K562 (cell line): ENCODE measurements at regions not wholly inside any gene's neighbourhood (a gene's known extent, or its start where the extent isn't known, plus 50 kb on each side); places are given as distances from the start of the nearest gene placed in this dataset.

ENCODE experiments used
- ATAC-seq: fragments of 200-7000 bp; cut with Tn5 transposase; 3 replicates; pipeline ENCODE4 v1.9.1; 2020; ENCODE audit warnings: moderate library complexity
- BruUV-seq: library from RNA; stranded (reverse); fragments of 400-500 nt; replicated peaks from 2 replicates; lab custom pipeline; 2021; lab: Mats Ljungman, UMichigan
- CTCF ChIA-PET: fragments of 300-600 bp; formaldehyde crosslinking; extraction: SDS; loops from one replicate; lab custom pipeline; 2021; ENCODE audit warnings: low intra/inter-chr PET ratio; lab: Yijun Ruan, JAX
- POLR2A ChIA-PET: fragments of 300-600, 350-650 bp; sonication (Branson Sonifier 250); formaldehyde crosslinking; extraction: SDS; loops from one replicate; lab custom pipeline; 2021; ENCODE audit warnings: antibody characterized with exemption, inconsistent platforms; lab: Yijun Ruan, JAX
- DNase-seq, 4 experiments: peaks; one replicate each; pipeline versions ENCODE4 v3.0.0 to v3.0.0-alpha.2; 2011 to 2018; ENCODE audit warnings: low spot score in 3 of 4, mixed read lengths in 3 of 4; ENCODE audit errors: extremely low read depth in 1 of 4
- FAIRE-seq: peaks from 2 replicates; lab custom pipeline; 2011; peaks lifted over from hg19 to GRCh38; lab: Jason Lieb, UNC
- H2AFZ ChIP-seq: 2 replicates; pipeline ENCODE4 v1.6.0; 2011; ENCODE audit warnings: low read depth, low read length, control low read depth, inconsistent platforms
- H3K27ac ChIP-seq: fragments of 200-600 bp; 3 replicates; pipeline ENCODE4 v1.8.0; 2011; ENCODE audit warnings: low read depth, mild to moderate bottlenecking, control low read depth, inconsistent platforms, low read length, moderate library complexity, mixed read lengths; ENCODE audit errors: extremely low read depth
- H3K27me3 ChIP-seq, 2 experiments: fragments of 300-600 bp in 1 of 2; 2 replicates in 1 of 2; 3 replicates in 1 of 2; pipeline versions ENCODE4 v1.6.0 to v1.8.0; 2011; ENCODE audit warnings: inconsistent platforms in 2 of 2, low read length in 2 of 2, mild to moderate bottlenecking in 1 of 2, mixed read lengths in 1 of 2, moderate library complexity in 1 of 2; ENCODE audit not compliant: control insufficient read depth in 2 of 2, insufficient read depth in 2 of 2
- H3K36me3 ChIP-seq: fragments of 300-600 bp; 3 replicates; pipeline ENCODE4 v1.8.0; 2011; ENCODE audit warnings: mild to moderate bottlenecking, low read length, inconsistent platforms; ENCODE audit not compliant: control insufficient read depth, insufficient read depth
- H3K4me1 ChIP-seq, 2 experiments: fragments of 200-600 bp in 1 of 2; replicated peaks in 1 of 2; 2 replicates in 1 of 2; 3 replicates in 1 of 2; pipeline versions ENCODE4 v1.5.1 to v1.8.0; 2011; ENCODE audit warnings: inconsistent platforms in 2 of 2, low read length in 2 of 2, mild to moderate bottlenecking in 1 of 2, mixed read lengths in 1 of 2, moderate library complexity in 1 of 2; ENCODE audit not compliant: control insufficient read depth in 2 of 2, insufficient read depth in 2 of 2
- H3K4me2 ChIP-seq: 2 replicates; pipeline ENCODE4 v1.6.1; 2011; ENCODE audit warnings: low read length, control low read depth, inconsistent platforms, mixed read lengths; ENCODE audit not compliant: insufficient read depth
- H3K4me3 ChIP-seq: fragments of 200-600 bp; sonication (generic), shearing (Covaris generic); 2 replicates; pipeline ENCODE4 v1.5.1; 2016; ENCODE audit warnings: control low read depth, inconsistent platforms
- H3K79me2 ChIP-seq: fragments of 200-600 bp; 3 replicates; pipeline ENCODE4 v1.8.0; 2011; ENCODE audit warnings: low read length, inconsistent platforms; ENCODE audit not compliant: control insufficient read depth, insufficient read depth
- H3K9ac ChIP-seq, 2 experiments: 2 replicates each; pipeline versions ENCODE4 v1.6.0 to v1.6.1; 2011; ENCODE audit warnings: low read depth in 2 of 2, low read length in 2 of 2, control low read depth in 1 of 2, inconsistent platforms in 1 of 2, mild to moderate bottlenecking in 1 of 2, mixed read lengths in 1 of 2; ENCODE audit not compliant: insufficient read depth in 1 of 2
- H3K9me1 ChIP-seq: one replicate; pipeline ENCODE4 v1.6.0; 2011; ENCODE audit warnings: inconsistent platforms, mild to moderate bottlenecking, low read length, moderate library complexity; ENCODE audit not compliant: control insufficient read depth, insufficient read depth
- H3K9me3 ChIP-seq: replicated peaks from 2 replicates; pipeline ENCODE4 v1.5.1; 2011; ENCODE audit warnings: low read depth, low read length, inconsistent platforms; ENCODE audit not compliant: control insufficient read depth, insufficient read depth
- H4K20me1 ChIP-seq: replicated peaks from 2 replicates; pipeline ENCODE4 v1.6.1; 2011; ENCODE audit warnings: low read length, inconsistent platforms, mixed read lengths; ENCODE audit not compliant: control insufficient read depth, insufficient read depth
- NUFIP1 ChIP-seq: fragments of 450-650 bp; IDR thresholded peaks from 2 replicates; pipeline ENCODE4 v1.6.1; 2018; ENCODE audit not compliant: partially characterized antibody
- PHTF2 ChIP-seq: fragments of 250-450 bp; sonication (Bioruptor Pico); IDR thresholded peaks from 2 replicates; pipeline ENCODE4 v1.5.0; 2021; ENCODE audit warnings: mild to moderate bottlenecking
- POLR2AphosphoS2 ChIP-seq: IDR thresholded peaks from 2 replicates; pipeline ENCODE4 v1.6.1; 2012; ENCODE audit warnings: low read length, improper control_type of control experiment
- POU5F1 ChIP-seq: fragments of 150-350 bp; IDR thresholded peaks from 2 replicates; pipeline ENCODE4 v1.6.1; 2014; ENCODE audit warnings: borderline replicate concordance, low read length, low read depth, mild to moderate bottlenecking; ENCODE audit not compliant: partially characterized antibody
- RB1 ChIP-seq: fragments of 450-650 bp; IDR thresholded peaks from 2 replicates; pipeline ENCODE4 v1.6.1; 2017; ENCODE audit warnings: low read depth, mild to moderate bottlenecking
- RBM15 ChIP-seq: fragments of 200-400 bp; formaldehyde crosslinking; IDR thresholded peaks from 2 replicates; pipeline ENCODE4 v1.6.1; 2018; ENCODE audit warnings: mild to moderate bottlenecking, low read length, moderate library complexity; ENCODE audit not compliant: insufficient read depth
- U2AF2 ChIP-seq: fragments of 200-400 bp; formaldehyde crosslinking; optimal IDR thresholded peaks from 2 replicates; pipeline ENCODE3; 2017; ENCODE audit warnings: low read depth, mild to moderate bottlenecking, low read length
- XRCC4 ChIP-seq: IDR thresholded peaks from one replicate; pipeline ENCODE4 v1.6.1; 2011; ENCODE audit not compliant: insufficient read depth, insufficient read length; ENCODE audit errors: extremely low read depth
- ZBED1 ChIP-seq: IDR thresholded peaks from 2 replicates; pipeline ENCODE4 v1.6.1; 2014
- ZNF121 ChIP-seq: sonication (generic); formaldehyde crosslinking; conservative IDR thresholded peaks from 2 replicates; pipeline ENCODE4 v1.8.0; 2022; ENCODE audit warnings: missing genetic modification reagents
- ZNF124 ChIP-seq: sonication (generic); formaldehyde crosslinking; IDR thresholded peaks from 2 replicates; pipeline ENCODE4 v1.8.1; 2022; ENCODE audit warnings: missing genetic modification reagents
- ZNF444 ChIP-seq: fragments of 250-450 bp; sonication (Bioruptor Pico); IDR thresholded peaks from 2 replicates; pipeline ENCODE4 v1.4.0; 2020; ENCODE audit warnings: mild to moderate bottlenecking, moderate library complexity
- WGBS: fragments of 100-300 bp; shearing (Covaris generic); methylation state at CpG from one replicate; pipeline ENCODE4 v1.1.6; 2016; ENCODE audit warnings: low coverage, mixed read lengths; ENCODE audit not compliant: insufficient coverage; ENCODE audit errors: missing lambda C conversion rate; 5-methylcytosine and 5-hydroxymethylcytosine counted together
- in situ Hi-C: fragments of 300-500 bp; cut with MboI; formaldehyde crosslinking; loops from 4 replicates; pipeline ENCODE4 v1.15.0; 2018; ENCODE audit warnings: inconsistent platforms, mixed read lengths
- intact Hi-C: fragments of 100-400 bp; cut with micrococcal nuclease; formaldehyde crosslinking; loops from 2 replicates; pipeline ENCODE4 v1.14.2; 2022
- TF ChIP-seq, protein P1 (sequence below): fragments of 150-350 bp; conservative IDR thresholded peaks from 2 replicates; pipeline ENCODE4 v1.6.1; 2014; ENCODE audit warnings: low read length

GRCh38 chr1:79374397-79374796 is 367.9 kb upstream of the ADGRL4 start:
- TF ChIP-seq RBM15: no peak

GRCh38 chr1:79373481-79374125 is 367.1 kb upstream of the ADGRL4 start:
- CTCF ChIA-PET: no interaction called here
- FAIRE-seq: no peak
- H3K9me3 ChIP-seq: no peaks in the 10 kb centered on the region
- TF ChIP-seq NUFIP1: no peak
- TF ChIP-seq ZNF121: no peak
- TF ChIP-seq U2AF2: no peak
- no peak for TF ChIP-seq XRCC4
- no peak for TF ChIP-seq RB1
- TF ChIP-seq POU5F1: no peak
- TF ChIP-seq POLR2AphosphoS2: no peak
- TF ChIP-seq PHTF2 (CRISPR knock-in tag): no peak
- TF ChIP-seq ZNF124: no peak
- no peak for TF ChIP-seq ZBED1
- TF ChIP-seq ZNF444 (CRISPR knock-in tag): no peak
- TF ChIP-seq, protein P1, sequence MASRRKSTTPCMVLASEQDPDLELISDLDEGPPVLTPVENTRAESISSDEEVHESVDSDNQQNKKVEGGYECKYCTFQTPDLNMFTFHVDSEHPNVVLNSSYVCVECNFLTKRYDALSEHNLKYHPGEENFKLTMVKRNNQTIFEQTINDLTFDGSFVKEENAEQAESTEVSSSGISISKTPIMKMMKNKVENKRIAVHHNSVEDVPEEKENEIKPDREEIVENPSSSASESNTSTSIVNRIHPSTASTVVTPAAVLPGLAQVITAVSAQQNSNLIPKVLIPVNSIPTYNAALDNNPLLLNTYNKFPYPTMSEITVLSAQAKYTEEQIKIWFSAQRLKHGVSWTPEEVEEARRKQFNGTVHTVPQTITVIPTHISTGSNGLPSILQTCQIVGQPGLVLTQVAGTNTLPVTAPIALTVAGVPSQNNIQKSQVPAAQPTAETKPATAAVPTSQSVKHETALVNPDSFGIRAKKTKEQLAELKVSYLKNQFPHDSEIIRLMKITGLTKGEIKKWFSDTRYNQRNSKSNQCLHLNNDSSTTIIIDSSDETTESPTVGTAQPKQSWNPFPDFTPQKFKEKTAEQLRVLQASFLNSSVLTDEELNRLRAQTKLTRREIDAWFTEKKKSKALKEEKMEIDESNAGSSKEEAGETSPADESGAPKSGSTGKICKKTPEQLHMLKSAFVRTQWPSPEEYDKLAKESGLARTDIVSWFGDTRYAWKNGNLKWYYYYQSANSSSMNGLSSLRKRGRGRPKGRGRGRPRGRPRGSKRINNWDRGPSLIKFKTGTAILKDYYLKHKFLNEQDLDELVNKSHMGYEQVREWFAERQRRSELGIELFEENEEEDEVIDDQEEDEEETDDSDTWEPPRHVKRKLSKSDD: no peak

More at GRCh38 chr1:79374397-79374796, 367.9 kb upstream of the ADGRL4 start:
- intact Hi-C loops: no loop called here
- ATAC-seq: no peak
- no peak overlapping the region for H3K9ac ChIP-seq
- H3K27ac ChIP-seq: no peak overlapping the region
- no peaks in the 10 kb centered on the region for H3K9me3 ChIP-seq
- FAIRE-seq: no peak
- H3K4me2 ChIP-seq: no peak overlapping the region
- no peaks in the 10 kb centered on the region for H3K36me3 ChIP-seq
- no peak overlapping the region for H3K4me3 ChIP-seq
- H3K4me1 ChIP-seq: no peaks in the 10 kb centered on the region
- no TSS peak for BruUV-seq
- no peak for DNase-seq
- in situ Hi-C loops: no loop called here
- no peaks in the 10 kb centered on the region for H3K79me2 ChIP-seq
- no peak overlapping the region for H2AFZ ChIP-seq
- WGBS: 0% methylated on average over 1 of the region's 1 CpG
- no peaks in the 10 kb centered on the region for H4K20me1 ChIP-seq
- ChIA-PET CTCF (no interaction called here), POLR2A (no interaction called here)
- no peaks in the 10 kb centered on the region for H3K27me3 ChIP-seq
- H3K9me1 ChIP-seq: no peaks in the 10 kb centered on the region

More at GRCh38 chr1:79373481-79374125, 367.1 kb upstream of the ADGRL4 start:
- no peaks in the 10 kb centered on the region for H4K20me1 ChIP-seq
- intact Hi-C loops (no loop called here), in situ Hi-C loops (no loop called here)
- H3K27me3 ChIP-seq: no peaks in the 10 kb centered on the region
- H3K79me2 ChIP-seq: no peaks in the 10 kb centered on the region
- no peaks in the 10 kb centered on the region for H3K4me1 ChIP-seq
- no peak overlapping the region for H3K9ac ChIP-seq
- H2AFZ ChIP-seq: no peak overlapping the region
- no peaks in the 10 kb centered on the region for H3K36me3 ChIP-seq
- no TSS peak for BruUV-seq
- 0% methylated on average over 2 of the region's 2 CpGs for WGBS
- no peak overlapping the region for H3K4me3 ChIP-seq
- POLR2A ChIA-PET: no interaction called here
- DNase-seq (no peak), ATAC-seq (no peak)
- no peak overlapping the region for H3K27ac ChIP-seq
- H3K9me1 ChIP-seq: no peaks in the 10 kb centered on the region
- H3K4me2 ChIP-seq: no peak overlapping the region
